ENCODE measurements at regions not wholly inside any gene's neighbourhood (a gene's known extent, or its start where the extent isn't known, plus 50 kb on each side); places are given as distances from the start of the nearest gene placed in this dataset.
"Not testable (repeated sequence)": the region's sequence is repeated elsewhere in the genome, so short reads cannot be mapped to it uniquely, and the experiment has no call there.

- no peaks in the 10 kb centered on the region for H3K27me3 ChIP-seq (ENCODE audit: control insufficient read depth, low read length)
- H3K4me1 ChIP-seq (ENCODE audit: control insufficient read depth, low read length): no peaks in the 10 kb centered on the region
- no peaks in the 10 kb centered on the region for H3K36me3 ChIP-seq (ENCODE audit: control insufficient read depth, low read length)
- no peaks in the 10 kb centered on the region for H3K9me3 ChIP-seq (ENCODE audit: control insufficient read depth, insufficient read depth, low read length)
- TF ChIP-seq EZH2phosphoT487 (IDR thresholded peaks at IDR 0.05; ENCODE audit: borderline replicate concordance, low read length): no peak
- no peak for TF ChIP-seq CTCF (IDR thresholded peaks at IDR 0.05; ENCODE audit: low read depth, low read length, poor library complexity, severe bottlenecking)
- H3F3A ChIP-seq (ENCODE audit: control insufficient read depth, insufficient read depth): no peaks in the 10 kb centered on the region
- H3K79me2 ChIP-seq (ENCODE audit: control insufficient read depth, low read length): no peaks in the 10 kb centered on the region
- no peaks in the 10 kb centered on the region for H3K9me2 ChIP-seq (replicated peaks; ENCODE audit: control insufficient read depth, low read length)
- H3K27ac ChIP-seq (ENCODE audit: low read depth, low read length): no peak overlapping the region
- H4K20me1 ChIP-seq (ENCODE audit: control insufficient read depth, insufficient read depth, low read depth, low read length): no peaks in the 10 kb centered on the region; the same call in 1 of the 2 replicates
- H3K4me2 ChIP-seq (ENCODE audit: low read length): no peak overlapping the region
- H3K4me3 ChIP-seq (ENCODE audit: low read length): no peak overlapping the region
Measured at GRCh38 chr9:129428864-129429577, 191.9 kb downstream of the C9orf50 start.

DNA sequence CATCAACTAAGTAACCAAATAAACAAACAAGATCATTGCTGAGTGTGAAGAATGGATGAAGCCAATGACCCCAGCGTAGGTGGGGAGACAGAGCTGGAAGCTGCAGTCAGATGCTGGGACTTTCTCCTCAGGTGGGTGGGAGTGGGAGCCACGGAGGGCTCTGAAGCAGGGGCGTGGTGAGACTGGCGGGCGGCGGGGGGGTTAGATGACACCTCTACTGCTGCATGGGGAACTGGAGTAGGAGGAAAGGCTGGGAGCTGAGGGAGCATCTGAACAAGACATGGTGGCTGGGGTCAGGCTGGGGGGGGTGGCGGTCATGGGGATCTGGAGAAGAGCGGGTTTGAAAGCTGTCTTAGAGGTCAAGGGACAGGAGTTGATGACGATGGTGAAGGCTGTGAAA is 193.8 kb downstream of the C9orf50 start:
- H3F3A ChIP-seq (ENCODE audit: control insufficient read depth, insufficient read depth): no peaks in the 10 kb centered on the region
- H4K20me1 ChIP-seq (ENCODE audit: control insufficient read depth, insufficient read depth, low read depth, low read length): no peaks in the 10 kb centered on the region; the same call in 1 of the 2 replicates
- H3K4me1 ChIP-seq (ENCODE audit: control insufficient read depth, low read length): no peaks in the 10 kb centered on the region
- H3K79me2 ChIP-seq (ENCODE audit: control insufficient read depth, low read length): no peaks in the 10 kb centered on the region
- no peak overlapping the region for H3K27ac ChIP-seq (ENCODE audit: low read depth, low read length)
- no peaks in the 10 kb centered on the region for H3K9me2 ChIP-seq (replicated peaks; ENCODE audit: control insufficient read depth, low read length)
- no peaks in the 10 kb centered on the region for H3K27me3 ChIP-seq (ENCODE audit: control insufficient read depth, low read length)
- no peak overlapping the region for H3K4me3 ChIP-seq (ENCODE audit: low read length)
- TF ChIP-seq CTCF (IDR thresholded peaks at IDR 0.05; ENCODE audit: low read depth, low read length, poor library complexity, severe bottlenecking) (no peak), EZH2phosphoT487 (IDR thresholded peaks at IDR 0.05; ENCODE audit: borderline replicate concordance, low read length) (no peak)
- H3K9me3 ChIP-seq (ENCODE audit: control insufficient read depth, insufficient read depth, low read length): no peaks in the 10 kb centered on the region
- H3K4me2 ChIP-seq (ENCODE audit: low read length): no peak overlapping the region
- H3K36me3 ChIP-seq (ENCODE audit: control insufficient read depth, low read length): no peaks in the 10 kb centered on the region

- not testable (repeated sequence) for H3K9me2 ChIP-seq (replicated peaks; ENCODE audit: control insufficient read depth, low read length); H4K20me1 ChIP-seq (ENCODE audit: control insufficient read depth, insufficient read depth, low read depth, low read length); H3K79me2 ChIP-seq (ENCODE audit: control insufficient read depth, low read length); H3K4me3 ChIP-seq (ENCODE audit: low read length); H3K9me3 ChIP-seq (ENCODE audit: control insufficient read depth, insufficient read depth, low read length); H3F3A ChIP-seq (ENCODE audit: control insufficient read depth, insufficient read depth); H3K36me3 ChIP-seq (ENCODE audit: control insufficient read depth, low read length); H3K4me1 ChIP-seq (ENCODE audit: control insufficient read depth, low read length); H3K4me2 ChIP-seq (ENCODE audit: low read length); H3K27me3 ChIP-seq (ENCODE audit: control insufficient read depth, low read length); H3K27ac ChIP-seq (ENCODE audit: low read depth, low read length)
Measured at GRCh38 chr9:129423755-129424154, 197.1 kb downstream of the C9orf50 start.

DNA sequence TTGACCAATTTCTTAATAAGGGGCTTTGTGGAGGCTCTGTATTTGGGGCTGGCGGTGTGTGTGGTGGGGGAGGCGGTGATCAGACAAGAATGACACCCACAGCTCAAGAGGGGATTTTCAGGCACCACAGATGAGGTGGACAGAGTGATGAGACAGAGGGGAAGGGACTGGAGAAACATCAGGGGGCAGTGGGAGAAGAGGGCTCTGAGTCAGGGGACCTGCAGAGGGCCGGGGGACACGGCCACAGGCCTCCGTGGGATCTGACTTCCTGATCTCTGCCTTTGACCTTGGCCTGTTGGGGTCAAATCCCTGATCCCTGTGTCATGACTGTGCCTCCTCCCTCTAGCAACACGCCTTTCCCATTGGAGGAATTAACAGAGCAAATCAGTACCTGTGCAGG is 197.7 kb downstream of the C9orf50 start:
- Histone ChIP-seq H3F3A (ENCODE audit: control insufficient read depth, insufficient read depth) (no peaks in the 10 kb centered on the region), H3K4me1 (ENCODE audit: control insufficient read depth, low read length) (peaks cover 4% of the 10 kb centered on the region; the same call in 1 of the 2 replicates), H3K79me2 (ENCODE audit: control insufficient read depth, low read length) (no peaks in the 10 kb centered on the region), H3K36me3 (ENCODE audit: control insufficient read depth, low read length) (no peaks in the 10 kb centered on the region), H3K4me2 (ENCODE audit: low read length) (no peak overlapping the region), H4K20me1 (ENCODE audit: control insufficient read depth, insufficient read depth, low read depth, low read length) (no peaks in the 10 kb centered on the region; the same call in 1 of the 2 replicates), H3K27ac (ENCODE audit: low read depth, low read length) (no peak overlapping the region), H3K27me3 (ENCODE audit: control insufficient read depth, low read length) (no peaks in the 10 kb centered on the region), H3K4me3 (ENCODE audit: low read length) (no peak overlapping the region), H3K9me2 (replicated peaks; ENCODE audit: control insufficient read depth, low read length) (no peaks in the 10 kb centered on the region), H3K9me3 (ENCODE audit: control insufficient read depth, insufficient read depth, low read length) (no peaks in the 10 kb centered on the region)
- no peak for TF ChIP-seq EZH2phosphoT487 (IDR thresholded peaks at IDR 0.05; ENCODE audit: borderline replicate concordance, low read length)

All from DOHH2 (cell line).